Peyer's patch (tissue), 4 donors: ENCODE measurements at regions not wholly inside any gene's neighbourhood (a gene's known extent, or its start where the extent isn't known, plus 50 kb on each side); places are given as distances from the start of the nearest gene placed in this dataset.

Source experiments
- CTCF ChIP-seq, 6 experiments: fragments of 450-650 bp in 4 of 6; fragments of 200-600 bp in 2 of 6; sonication (generic) in 1 of 6; IDR thresholded peaks; one replicate each; pipeline ENCODE4 v1.5.1; 2017 to 2019; ENCODE audit warnings: antibody characterized with exemption in 6 of 6, mild to moderate bottlenecking in 3 of 6, moderate library complexity in 1 of 6
- POLR2A ChIP-seq, 2 donors: fragments of 450-650 bp; IDR thresholded peaks; one replicate each; pipeline ENCODE4 v1.5.1; 2017; ENCODE audit warnings: antibody characterized with exemption in 2 of 2, mild to moderate bottlenecking in 2 of 2, moderate library complexity in 2 of 2

DNA sequence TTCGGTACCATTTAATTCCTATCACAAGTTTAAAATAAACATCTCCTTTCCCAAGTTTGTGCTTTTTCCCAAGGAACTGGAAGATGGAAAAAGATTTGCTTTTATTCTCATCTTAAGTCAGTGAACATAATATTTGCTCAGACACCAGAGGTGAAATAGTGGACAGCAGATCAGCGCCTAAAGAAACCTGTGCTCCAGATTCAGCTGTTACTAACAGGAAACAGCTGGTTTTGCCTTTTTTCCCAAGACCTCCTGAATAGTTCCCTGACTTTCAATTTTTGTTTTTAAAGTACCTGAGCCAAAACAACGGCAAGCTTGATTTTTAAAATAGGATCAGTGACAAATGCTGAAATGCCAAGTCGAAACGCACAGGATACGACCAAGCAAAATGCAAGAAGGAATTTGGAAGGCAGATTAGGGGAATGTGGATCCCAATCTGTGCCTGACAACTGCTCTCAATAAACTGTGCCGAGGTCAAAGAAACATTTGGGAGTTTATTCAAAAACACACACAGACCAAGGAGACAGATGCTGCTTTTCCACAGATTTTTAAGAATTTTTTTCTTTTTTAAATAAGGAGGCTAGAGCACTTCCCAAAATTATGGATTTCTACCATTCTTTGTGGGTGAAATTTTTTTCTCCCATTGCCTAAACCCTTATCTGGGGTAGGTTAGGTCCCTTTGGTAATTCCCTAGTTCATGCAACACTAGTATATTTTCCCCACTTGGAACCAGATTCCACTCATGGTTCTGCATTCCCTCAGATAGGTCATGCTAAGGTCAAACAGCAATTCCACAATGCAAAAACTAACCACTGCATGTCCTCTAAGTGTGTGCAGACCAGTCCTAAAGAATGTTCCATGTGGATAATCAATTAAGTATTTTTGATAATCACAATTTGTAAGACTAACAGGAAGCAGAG is 121.5 kb upstream of the PDE1A start:
- TF ChIP-seq CTCF (IDR thresholded peaks at IDR 0.05) (no peak), POLR2A (IDR thresholded peaks at IDR 0.05) (no peak)
